Activated CD8-positive, alpha-beta T cell treated with anti-CD3 and anti-CD28 coated beads for 36 hours (primary cell): ENCODE measurements at regions not wholly inside any gene's neighbourhood (a gene's known extent, or its start where the extent isn't known, plus 50 kb on each side); places are given as distances from the start of the nearest gene placed in this dataset.

ENCODE experiments used
- ATAC-seq: fragments of 200-7000 bp; cut with Tn5 transposase; one replicate; pipeline ENCODE4 v1.10.0; 2021; ENCODE audit warnings: mild to moderate bottlenecking, moderate library complexity
- CTCF ChIA-PET: fragments of 350-600 bp; sonication (Branson Sonifier 250); formaldehyde crosslinking; loops from one replicate; lab custom pipeline; 2021; ENCODE audit warnings: antibody characterized with exemption; lab: Charles Lee
- POLR2A ChIA-PET: fragments of 350-600 bp; sonication (Branson Sonifier 250); formaldehyde crosslinking; loops from one replicate; lab custom pipeline; 2021; ENCODE audit warnings: antibody characterized with exemption; lab: Charles Lee
- DNase-seq: peaks from one replicate; pipeline ENCODE4 v3.0.0-alpha.2; 2020
- H3K27ac Mint-ChIP-seq: one replicate; pipeline ENCODE4 v1.8.0; 2021; ENCODE audit warnings: mild to moderate bottlenecking, mixed read lengths
- H3K27me3 Mint-ChIP-seq: one replicate; pipeline ENCODE4 v1.8.0; 2021; ENCODE audit warnings: mixed read lengths
- H3K36me3 Mint-ChIP-seq: one replicate; pipeline ENCODE4 v1.8.0; 2021; ENCODE audit warnings: low read depth, mixed read lengths
- H3K4me1 Mint-ChIP-seq: one replicate; pipeline ENCODE4 v1.8.0; 2021; ENCODE audit warnings: low read depth, mixed read lengths
- H3K4me3 Mint-ChIP-seq: one replicate; pipeline ENCODE4 v1.8.0; 2021; ENCODE audit warnings: mild to moderate bottlenecking, moderate library complexity, mixed read lengths
- H3K9me3 Mint-ChIP-seq: one replicate; pipeline ENCODE4 v1.8.0; 2021; ENCODE audit warnings: mixed read lengths
- intact Hi-C: fragments of 100-400 bp; cut with micrococcal nuclease; formaldehyde crosslinking; loops from one replicate; pipeline ENCODE4 v1.10.0; 2022
- TF ChIP-seq, protein P1 (sequence below): fragments of 200-600 bp; IDR thresholded peaks from one replicate; pipeline ENCODE4 v1.8.0; 2022; ENCODE audit warnings: antibody characterized with exemption, mild to moderate bottlenecking

DNA sequence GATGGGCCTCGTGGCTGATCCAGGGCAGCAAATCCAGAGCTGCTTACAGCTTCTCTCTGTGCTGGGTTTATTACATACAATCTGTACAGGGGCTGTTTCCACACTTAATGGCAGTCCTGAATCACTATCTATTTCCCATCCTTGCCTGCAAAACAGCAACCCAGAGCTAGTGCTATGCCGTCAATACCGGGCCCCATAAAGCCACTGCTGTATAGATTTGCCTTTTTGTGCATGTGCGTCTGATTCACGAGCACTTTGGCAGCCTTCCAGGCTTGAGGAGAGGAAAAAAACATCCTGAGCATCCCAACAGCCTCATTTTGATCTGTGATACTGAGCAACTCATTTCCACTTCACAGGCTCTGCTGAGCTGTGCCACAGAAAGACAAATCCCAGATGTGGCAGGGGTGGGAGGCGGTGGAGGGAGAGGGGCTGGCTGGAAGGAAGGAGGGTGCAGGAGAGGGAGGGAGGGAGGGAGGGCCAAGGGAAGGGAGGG is 65.2 kb upstream of the TARBP1 start:
- peak overlapping the region; percentile 81 for H3K27ac Mint-ChIP-seq
- ATAC-seq, result peak; percentile 75
- CTCF ChIA-PET, result interaction anchor here (1.0 to 3.9 kb wide), 7 partner anchors 11 to 57 kb away, joined by 3 to 13 read pairs (median 3); no protein-coding TSS in a partner anchor
- H3K27me3 Mint-ChIP-seq, result peaks cover 3% of the 10 kb centered on the region
- DNase-seq, result peak; percentile 74
- POLR2A ChIA-PET, result interaction anchor here (0.6 to 1.3 kb wide), 4 partner anchors 12 to 115 kb away, joined by 3 to 4 read pairs (median 3); no protein-coding TSS in a partner anchor
- TF ChIP-seq, protein P1, sequence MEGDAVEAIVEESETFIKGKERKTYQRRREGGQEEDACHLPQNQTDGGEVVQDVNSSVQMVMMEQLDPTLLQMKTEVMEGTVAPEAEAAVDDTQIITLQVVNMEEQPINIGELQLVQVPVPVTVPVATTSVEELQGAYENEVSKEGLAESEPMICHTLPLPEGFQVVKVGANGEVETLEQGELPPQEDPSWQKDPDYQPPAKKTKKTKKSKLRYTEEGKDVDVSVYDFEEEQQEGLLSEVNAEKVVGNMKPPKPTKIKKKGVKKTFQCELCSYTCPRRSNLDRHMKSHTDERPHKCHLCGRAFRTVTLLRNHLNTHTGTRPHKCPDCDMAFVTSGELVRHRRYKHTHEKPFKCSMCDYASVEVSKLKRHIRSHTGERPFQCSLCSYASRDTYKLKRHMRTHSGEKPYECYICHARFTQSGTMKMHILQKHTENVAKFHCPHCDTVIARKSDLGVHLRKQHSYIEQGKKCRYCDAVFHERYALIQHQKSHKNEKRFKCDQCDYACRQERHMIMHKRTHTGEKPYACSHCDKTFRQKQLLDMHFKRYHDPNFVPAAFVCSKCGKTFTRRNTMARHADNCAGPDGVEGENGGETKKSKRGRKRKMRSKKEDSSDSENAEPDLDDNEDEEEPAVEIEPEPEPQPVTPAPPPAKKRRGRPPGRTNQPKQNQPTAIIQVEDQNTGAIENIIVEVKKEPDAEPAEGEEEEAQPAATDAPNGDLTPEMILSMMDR, result no peak
- no peak overlapping the region for H3K4me3 Mint-ChIP-seq
- intact Hi-C loops, result no loop called here
- H3K4me1 Mint-ChIP-seq, result peaks cover 19% of the 10 kb centered on the region
- no peaks in the 10 kb centered on the region for H3K9me3 Mint-ChIP-seq
- H3K36me3 Mint-ChIP-seq, result no peaks in the 10 kb centered on the region

DNA sequence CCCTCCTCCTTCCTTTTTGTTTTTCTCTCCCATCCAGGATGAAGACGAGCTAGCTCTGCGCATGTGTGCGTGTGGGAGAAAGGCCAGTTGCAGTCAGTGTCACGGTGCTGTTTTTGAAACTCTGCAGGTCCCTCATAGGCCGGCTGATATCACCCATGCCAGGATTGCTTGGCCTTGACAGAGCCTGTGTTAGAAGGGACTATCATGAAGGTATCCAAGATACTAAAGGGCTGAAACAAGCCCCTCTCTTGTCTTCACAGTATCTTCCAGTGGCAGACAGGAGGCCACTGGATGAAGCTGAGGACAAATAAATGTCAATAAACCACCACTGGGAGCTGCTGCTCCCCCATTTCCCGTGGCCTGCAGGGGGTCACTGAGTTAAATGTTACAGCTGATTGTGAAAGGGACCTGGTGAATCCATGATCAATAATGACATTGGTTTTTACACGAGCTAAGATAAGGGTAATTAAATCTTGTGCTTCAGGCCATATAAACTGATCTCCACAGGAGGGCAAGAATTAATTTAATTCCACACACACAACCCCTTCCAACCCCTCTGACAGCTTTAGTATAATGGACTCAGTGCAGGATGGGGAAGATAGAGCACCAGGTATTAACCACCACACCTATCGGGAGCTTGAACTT is 64.6 kb upstream of the TARBP1 start:
- POLR2A ChIA-PET, result interaction anchor here (0.8 to 1.1 kb wide), 2 partner anchors 12 to 43 kb away, joined by 3 to 4 read pairs; no protein-coding TSS in a partner anchor
- Mint-ChIP-seq H3K36me3 (no peaks in the 10 kb centered on the region), H3K4me3 (no peak overlapping the region), H3K4me1 (peaks cover 19% of the 10 kb centered on the region), H3K27me3 (peaks cover 3% of the 10 kb centered on the region), H3K9me3 (no peaks in the 10 kb centered on the region), H3K27ac (peak overlapping the region; percentile 81)
- CTCF ChIA-PET, result interaction anchor here (1.0 to 3.9 kb wide), 7 partner anchors 10 to 56 kb away, joined by 3 to 13 read pairs (median 3); no protein-coding TSS in a partner anchor
- ATAC-seq (no peak), DNase-seq (no peak)
- intact Hi-C loops, result no loop called here
- TF ChIP-seq, protein P1, result no peak

- intact Hi-C loops, result no loop called here
- Mint-ChIP-seq H3K4me3 (no peak overlapping the region), H3K9me3 (no peaks in the 10 kb centered on the region), H3K36me3 (no peaks in the 10 kb centered on the region), H3K4me1 (peaks cover 19% of the 10 kb centered on the region), H3K27me3 (peaks cover 3% of the 10 kb centered on the region), H3K27ac (no peak overlapping the region)
- TF ChIP-seq, protein P1, result no peak
- ChIA-PET CTCF (interaction anchor here (3.3 to 3.9 kb wide), 2 partner anchors 12 to 42 kb away, joined by 12 to 13 read pairs; no protein-coding TSS in a partner anchor), POLR2A (no interaction called here)
- ATAC-seq (no peak), DNase-seq (no peak)
These were observed 63.4 kb upstream of the TARBP1 start for GRCh38 chr1:234542211-234542850.

- intact Hi-C loops, result no loop called here
- CTCF ChIA-PET, result interaction anchor here (1.3 to 3.9 kb wide), 3 partner anchors 11 to 41 kb away, joined by 3 to 13 read pairs (median 12); no protein-coding TSS in a partner anchor
- ATAC-seq, result peak; percentile 46
- H3K27ac Mint-ChIP-seq, result no peak overlapping the region
- H3K27me3 Mint-ChIP-seq, result peaks cover 3% of the 10 kb centered on the region
- TF ChIP-seq, protein P1, result no peak
- no peaks in the 10 kb centered on the region for H3K36me3 Mint-ChIP-seq
- POLR2A ChIA-PET, result no interaction called here
- H3K4me1 Mint-ChIP-seq, result peaks cover 19% of the 10 kb centered on the region
- peak; percentile 22 for DNase-seq
- H3K9me3 Mint-ChIP-seq, result no peaks in the 10 kb centered on the region
- no peak overlapping the region for H3K4me3 Mint-ChIP-seq
These were observed 62.5 kb upstream of the TARBP1 start for GRCh38 chr1:234541286-234541975.
